Stimulated activated CD4-positive, alpha-beta T cell treated with anti-CD3 and anti-CD28 coated beads, Interleukin-15, amount 100 ng/mL, for 1 hour (primary cell): ENCODE measurements at regions not wholly inside any gene's neighbourhood (a gene's known extent, or its start where the extent isn't known, plus 50 kb on each side); places are given as distances from the start of the nearest gene placed in this dataset.

Experiments used
- DNase-seq, 2 donors: peaks; one replicate each; pipeline ENCODE4 v3.0.0-alpha.2; 2020; ENCODE audit warnings: low read depth in 1 of 2, low spot score in 1 of 2

DNA sequence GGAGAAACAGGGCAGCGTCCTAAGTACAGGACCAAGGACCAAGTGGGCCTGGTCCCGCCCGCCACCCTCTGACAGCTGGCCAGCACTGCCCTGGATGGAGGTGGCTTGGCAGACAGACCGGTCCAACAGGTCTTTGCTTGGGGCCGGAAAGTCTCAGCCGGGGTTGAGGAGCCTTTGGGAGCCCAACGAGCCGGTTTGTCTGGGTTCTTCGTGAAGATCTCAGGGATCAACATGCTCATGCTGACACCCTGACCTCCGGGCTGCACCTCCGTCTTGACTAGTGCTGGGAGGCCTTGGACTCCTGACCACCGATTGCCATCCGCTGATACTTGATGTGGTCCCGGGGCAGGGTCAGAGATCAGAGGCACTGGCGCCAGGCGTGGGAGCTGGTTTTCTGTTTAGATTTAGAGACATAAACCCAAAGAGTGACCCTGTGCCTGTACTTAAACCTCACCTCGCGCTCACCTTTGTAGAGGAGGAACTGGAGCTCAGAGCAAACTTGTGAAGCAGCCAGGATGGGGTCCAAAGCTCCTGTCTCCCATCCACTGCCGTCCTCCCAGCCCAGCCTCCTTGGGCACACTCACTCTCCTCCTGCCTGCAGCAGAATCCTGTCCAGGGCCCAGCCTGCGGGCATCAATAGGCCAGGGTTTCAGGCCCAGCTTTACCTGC lies 92.1 kb upstream of the GSE1 start:
- no peak for DNase-seq

DNA sequence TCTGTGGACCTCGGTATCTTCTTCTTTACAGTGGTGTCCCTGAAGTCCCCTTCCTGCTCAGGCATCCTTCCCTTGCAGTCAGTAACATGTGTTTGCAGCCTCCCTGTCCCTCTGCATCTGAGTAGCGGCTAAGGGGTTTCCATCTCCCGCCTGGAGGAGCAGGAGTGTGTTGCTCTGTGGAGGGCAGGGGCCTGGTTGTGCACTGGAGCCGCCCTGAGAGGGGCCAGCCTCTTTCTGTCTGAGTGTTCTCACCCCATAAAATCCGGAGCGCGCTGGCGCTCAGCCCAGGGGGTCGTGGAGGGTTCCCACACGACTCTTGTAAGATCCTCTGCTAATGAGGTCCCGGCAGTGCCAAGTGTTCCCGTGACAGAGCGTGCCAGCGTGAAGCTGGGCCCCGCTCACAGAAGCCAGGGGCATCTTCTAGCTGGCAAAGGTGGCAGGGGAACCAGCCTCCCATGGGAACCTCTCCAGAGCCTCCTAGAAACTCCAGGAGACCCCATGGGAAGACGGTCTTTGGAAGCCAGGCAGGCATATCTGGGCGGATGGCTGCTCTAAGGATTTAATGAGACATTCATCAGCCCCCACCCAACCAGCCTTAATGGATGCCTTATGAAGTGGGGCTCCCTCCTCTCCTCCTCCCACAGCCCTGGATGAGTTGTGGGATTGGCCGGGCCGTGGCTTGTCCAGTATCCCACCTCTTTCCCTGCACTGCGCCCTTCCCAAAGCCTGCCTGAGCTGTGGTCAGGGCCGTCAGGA lies 91.4 kb upstream of the GSE1 start:
- no peak for DNase-seq

GRCh38 chr16:85522308-85522841 lies 90.7 kb upstream of the GSE1 start:
- no peak for DNase-seq

DNA sequence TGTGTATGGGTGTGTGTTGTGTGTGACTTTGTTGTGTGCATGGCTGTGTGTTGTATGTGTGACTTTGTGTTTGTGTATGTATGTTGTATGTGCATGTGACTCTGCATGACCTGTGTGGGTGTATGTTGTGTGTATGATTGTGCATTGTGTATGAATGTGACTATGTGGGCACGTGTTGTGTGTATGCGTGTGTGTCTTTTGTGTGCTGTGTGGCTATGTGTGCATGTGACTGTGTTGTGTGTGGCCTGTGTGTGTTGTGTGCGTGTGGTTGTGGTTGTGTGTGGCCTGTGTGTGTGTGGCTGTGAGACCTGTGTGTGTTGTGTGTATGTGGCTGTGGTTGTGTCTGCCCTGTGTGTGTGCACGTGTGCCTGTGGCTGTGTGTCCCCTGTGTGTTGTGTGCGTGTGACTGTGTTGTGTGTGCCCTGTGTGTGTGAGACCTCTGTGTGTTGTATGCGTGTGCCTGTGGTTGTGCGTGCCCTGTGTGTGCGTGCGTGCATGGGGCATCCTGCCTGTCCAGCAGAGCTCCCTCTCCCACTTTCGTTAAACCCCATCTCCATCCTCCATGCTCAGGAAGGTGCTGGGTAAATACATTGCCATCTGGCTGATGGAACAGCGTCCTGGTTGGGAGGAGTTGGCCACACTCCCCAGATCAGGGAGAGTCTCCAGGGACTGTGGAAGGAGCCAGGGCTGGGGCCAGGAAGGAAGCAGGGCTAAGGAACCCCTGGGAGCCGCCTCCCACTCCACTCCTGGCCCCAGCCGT lies 90.1 kb upstream of the GSE1 start:
- DNase-seq: no peak

DNA sequence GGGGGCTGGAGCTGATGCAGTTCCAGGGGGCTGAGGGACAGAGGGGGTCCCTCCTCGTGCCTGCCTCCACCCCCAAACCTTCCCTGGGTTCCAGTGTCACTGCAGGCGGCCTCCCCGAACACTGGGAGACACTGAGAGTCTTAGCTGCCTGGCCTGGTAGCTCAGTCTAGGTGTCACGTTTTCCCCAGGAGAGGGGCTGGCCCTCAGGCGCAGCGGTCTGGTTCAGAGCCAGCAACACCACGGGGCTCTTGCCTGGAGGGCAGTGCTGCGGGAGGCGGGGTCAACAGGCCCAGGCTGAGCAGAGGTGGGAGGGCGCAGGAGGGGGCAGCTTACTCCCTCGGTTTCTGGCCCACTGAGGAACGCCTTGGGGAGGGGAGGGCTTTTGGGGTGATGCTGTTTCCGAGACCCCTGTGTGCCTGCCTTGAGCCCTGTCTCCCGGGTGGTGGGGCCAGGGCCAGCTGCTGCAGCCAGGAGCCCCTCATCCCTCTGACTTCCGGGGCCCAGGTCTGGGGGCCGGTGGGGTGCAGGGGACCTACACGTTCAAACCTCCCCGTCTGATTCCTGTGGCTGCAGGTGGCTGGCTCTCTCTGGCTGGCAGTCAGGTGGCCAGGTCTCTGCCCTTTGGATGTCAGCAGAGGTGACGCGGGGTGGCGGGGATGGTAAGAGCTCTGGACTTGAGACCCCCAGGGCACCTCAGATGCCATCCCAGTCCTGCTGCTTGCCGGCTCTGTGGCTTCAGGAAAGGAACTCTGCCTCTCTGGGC lies 89.3 kb upstream of the GSE1 start:
- DNase-seq: no peak

GRCh38 chr16:85524365-85524629 lies 88.8 kb upstream of the GSE1 start:
- DNase-seq: no peak

- no peak for DNase-seq
These were observed 88.3 kb upstream of the GSE1 start for GRCh38 chr16:85524630-85525419.

DNA sequence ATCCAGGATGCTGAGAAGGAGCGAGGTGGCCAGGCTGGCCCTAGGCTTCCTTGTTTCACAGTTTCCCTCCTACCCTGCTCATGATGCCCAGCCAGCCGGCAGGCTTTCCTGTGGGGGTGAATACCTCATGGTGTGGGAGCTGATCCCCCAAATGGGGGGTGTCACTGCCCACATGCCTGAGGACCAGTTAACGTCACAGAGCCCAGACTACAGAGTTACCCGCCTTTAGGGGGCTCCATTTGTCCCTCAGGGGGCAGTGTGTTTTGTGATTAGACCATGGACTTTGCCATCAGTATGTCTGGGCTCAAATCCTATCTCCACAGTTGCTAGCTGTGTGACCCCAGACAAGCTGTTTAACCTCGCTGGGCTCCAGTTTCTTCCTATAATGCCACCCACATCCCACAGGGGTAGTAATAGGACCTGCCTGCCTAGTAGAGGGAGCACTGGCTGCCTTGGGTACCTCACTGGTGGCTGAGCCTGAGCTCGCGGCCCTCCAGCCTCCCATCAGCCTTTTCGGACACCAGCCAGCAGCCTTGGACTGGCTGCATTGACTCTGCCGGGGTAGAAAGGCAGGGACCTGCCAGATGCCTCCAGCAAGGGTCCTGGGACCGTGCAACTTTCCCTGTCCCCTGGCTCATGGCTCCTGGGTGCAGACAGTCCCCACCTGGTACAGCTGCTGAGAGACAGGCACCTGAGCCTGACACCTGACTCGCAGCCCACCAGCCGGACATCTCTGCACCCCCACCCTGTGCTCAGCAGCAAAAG lies 87.5 kb upstream of the GSE1 start:
- DNase-seq: no peak

DNA sequence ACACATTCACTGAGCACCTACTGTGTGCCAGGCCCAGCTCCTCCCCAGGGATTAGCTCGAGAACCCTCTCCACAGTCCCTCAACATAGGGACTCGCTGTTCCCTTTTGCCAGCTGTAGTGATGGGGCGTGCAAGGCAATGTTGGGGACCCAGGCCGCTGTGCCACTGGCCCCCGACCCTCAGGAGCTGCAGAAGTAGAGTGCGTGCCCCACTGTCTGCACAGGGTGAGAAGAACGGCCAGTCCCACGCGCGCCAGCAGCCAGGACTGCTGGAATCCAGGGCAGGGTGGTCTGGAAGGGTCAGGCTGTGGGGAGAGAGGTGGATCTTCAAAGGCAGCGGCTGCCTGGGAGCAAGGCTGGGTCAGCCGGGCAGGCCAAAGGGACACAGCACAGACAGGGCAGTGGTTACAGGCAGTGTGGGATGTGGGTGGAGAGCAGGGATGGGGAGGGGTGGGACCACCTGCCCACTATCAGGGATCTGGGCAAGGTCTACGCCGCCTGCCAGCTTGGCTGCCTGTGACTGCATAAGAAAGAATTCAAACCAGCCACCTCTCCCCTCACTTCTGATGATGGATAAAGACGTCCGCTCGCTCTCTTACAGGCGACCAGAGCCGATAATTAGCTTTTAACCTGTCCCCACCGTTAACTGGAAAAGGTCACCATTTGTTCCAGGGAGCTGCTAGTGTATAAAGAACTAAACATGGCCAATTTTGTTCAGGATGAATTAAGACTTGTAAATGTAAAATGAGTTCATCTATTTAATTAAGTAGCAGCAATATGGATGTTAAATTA lies 86.7 kb upstream of the GSE1 start:
- DNase-seq: no peak

DNA sequence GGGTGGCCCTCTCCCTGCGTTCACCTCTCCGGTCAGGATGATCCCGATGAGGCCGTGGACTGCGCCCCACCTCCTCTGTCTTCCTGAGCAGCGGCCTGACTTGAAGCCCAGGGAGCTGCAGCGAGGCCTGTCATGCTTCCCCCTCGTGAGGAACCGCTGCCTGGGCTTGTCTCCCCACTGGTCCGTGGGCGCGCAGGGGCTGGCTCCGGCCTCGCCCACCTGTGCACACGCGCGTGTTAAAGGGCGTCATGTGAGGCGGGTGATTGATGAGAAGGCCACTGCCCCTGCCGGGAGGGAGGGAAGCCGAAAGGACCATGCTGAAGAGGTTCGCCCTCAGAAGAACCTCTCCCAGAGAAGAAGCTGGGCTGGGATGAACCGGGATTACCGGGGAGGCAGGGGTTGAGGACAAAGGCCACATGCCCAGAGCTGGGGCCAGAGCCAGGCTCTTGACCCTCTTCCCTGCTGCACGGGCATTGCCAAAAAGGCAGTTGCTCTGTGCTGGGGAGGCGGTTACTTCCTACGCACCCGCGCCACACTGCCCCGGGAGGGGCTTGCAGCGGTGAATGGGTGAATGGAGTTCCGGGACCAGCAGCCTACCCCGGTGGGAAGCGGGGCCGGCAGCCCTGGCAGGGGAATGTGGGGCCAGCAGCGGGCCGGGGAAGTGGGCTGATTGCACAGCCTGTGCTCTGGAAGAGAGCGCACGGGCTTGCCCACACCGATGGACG lies 85.9 kb upstream of the GSE1 start:
- DNase-seq: no peak

- no peak for DNase-seq
These were observed 85.3 kb upstream of the GSE1 start for GRCh38 chr16:85527767-85528297.

DNA sequence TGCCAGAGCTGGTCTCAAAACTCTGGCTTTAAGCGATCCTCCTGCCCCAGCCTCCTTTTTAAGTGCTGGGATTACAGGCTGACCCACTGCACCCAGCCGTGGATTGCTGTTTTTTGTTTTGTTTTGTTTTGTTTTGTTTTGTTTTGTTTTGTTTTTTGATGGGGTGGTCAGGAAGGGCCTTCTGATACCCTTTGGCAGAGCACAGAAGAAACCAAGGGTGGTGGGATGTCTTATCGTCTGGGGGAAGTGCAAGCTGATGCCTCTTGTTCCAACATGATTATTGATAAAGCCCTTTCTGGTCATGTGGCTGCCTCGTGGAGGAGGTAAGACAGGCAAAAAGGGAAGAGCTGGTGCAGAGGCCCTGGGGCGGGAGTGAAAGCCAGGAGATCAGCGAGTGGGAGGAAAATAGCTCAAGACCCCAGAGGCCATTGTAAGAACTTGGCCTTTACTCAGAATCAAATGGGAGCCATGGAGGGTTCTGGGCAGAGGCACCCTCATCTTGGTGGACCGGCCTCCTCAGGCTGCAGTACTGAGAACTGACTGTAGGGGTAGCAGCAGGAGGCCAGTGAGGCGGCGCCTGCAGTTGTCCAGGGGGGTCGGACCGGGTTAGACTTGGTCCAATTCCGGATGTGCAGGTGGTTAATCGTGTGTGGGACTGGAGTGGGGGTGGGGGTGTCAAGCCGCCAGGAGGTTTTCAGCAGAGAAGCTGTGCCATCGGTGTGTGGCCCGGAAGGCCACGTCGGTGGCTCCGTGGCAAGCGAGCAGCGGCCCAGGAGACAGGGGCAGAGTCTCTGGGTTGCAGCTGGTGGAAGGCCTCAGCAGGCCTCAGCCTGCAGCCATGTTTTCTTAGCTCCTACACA lies 84.4 kb upstream of the GSE1 start:
- DNase-seq: no peak

GRCh38 chr16:85529489-85530369 lies 83.4 kb upstream of the GSE1 start:
- DNase-seq: no peak

DNA sequence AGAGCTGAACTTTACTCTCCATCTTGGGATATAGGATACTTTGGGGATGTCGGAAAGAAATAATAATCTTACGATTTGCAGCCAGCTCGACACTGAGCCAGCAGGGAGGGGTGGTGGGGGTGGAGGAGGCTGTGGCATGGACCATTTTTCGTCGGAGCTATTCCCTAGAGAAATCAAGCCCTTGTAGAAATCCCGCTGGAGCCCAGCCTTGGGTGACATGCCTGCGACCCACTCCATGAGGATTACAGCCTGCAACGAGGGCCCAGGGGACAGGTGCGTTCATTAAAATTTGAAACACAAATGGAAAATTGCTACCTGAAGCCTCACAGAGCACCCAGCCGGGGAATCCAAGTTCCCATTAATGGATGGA lies 82.8 kb upstream of the GSE1 start:
- DNase-seq: no peak

- no peak for DNase-seq
These were observed 81.6 kb upstream of the GSE1 start for GRCh38 chr16:85531516-85531915.

- no peak for DNase-seq
These were observed 81.0 kb upstream of the GSE1 start for GRCh38 chr16:85532147-85532546.
